SH-SY5Y (cell line): ENCODE measurements at regions not wholly inside any gene's neighbourhood (a gene's known extent, or its start where the extent isn't known, plus 50 kb on each side); places are given as distances from the start of the nearest gene placed in this dataset.

Experiments used
- GATA2 ChIP-seq: IDR thresholded peaks from 2 replicates; pipeline ENCODE4 v1.6.1; 2011; ENCODE audit warnings: mild to moderate bottlenecking, low read depth, low read length
- GATA3 ChIP-seq: IDR thresholded peaks from 2 replicates; pipeline ENCODE4 v1.6.1; 2011; ENCODE audit warnings: low read depth, mild to moderate bottlenecking, low read length, moderate library complexity

DNA sequence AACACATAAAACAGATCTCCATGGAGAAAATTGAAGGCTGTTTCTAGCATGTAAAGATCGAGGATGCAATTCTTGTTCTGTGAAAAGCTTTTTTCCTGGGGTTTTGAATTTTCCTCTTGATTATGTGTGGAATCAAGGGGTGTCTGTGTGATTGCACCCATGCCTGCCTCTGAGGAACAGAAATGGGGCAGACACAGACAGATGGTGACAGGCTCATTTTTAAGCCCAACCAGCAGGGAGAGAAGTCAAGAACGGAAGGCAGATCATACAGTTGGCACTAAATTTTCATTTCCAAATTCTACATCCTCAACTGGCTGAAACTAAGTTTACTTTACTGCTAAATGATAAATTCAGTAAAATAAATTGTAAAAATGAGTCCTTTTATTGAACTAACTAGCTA is 1037.7 kb upstream of the KLHL29 start:
- TF ChIP-seq GATA2 (no peak), GATA3 (no peak)
